Caco-2 (cell line): ENCODE measurements at regions not wholly inside any gene's neighbourhood (a gene's known extent, or its start where the extent isn't known, plus 50 kb on each side); places are given as distances from the start of the nearest gene placed in this dataset.

Experiments
- BruUV-seq: library from RNA; stranded (reverse); fragments of 400-500 nt; replicated peaks from 2 replicates; lab custom pipeline; 2021; lab: Mats Ljungman, UMichigan
- CTCF ChIA-PET: fragments of 300-600 bp; sonication (Branson Sonifier 250); formaldehyde crosslinking; loops from one replicate; lab custom pipeline; 2022; ENCODE audit warnings: antibody characterized with exemption; lab: Charles Lee
- POLR2A ChIA-PET: fragments of 300-600 bp; sonication (Branson Sonifier 250); formaldehyde crosslinking; loops from one replicate; lab custom pipeline; 2022; ENCODE audit warnings: antibody characterized with exemption; lab: Charles Lee
- DNase-seq, 2 experiments: peaks; one replicate each; pipeline versions ENCODE4 v3.0.0 to v3.0.0-alpha.2; 2020 to 2022
- H3K27me3 ChIP-seq: replicated peaks from 2 replicates; pipeline ENCODE4 v1.6.0; 2011; ENCODE audit warnings: low read length; ENCODE audit not compliant: control insufficient read depth, insufficient read depth
- H3K36me3 ChIP-seq: 2 replicates; pipeline ENCODE4 v1.5.1; 2011; ENCODE audit warnings: low read length; ENCODE audit not compliant: control insufficient read depth, insufficient read depth
- H3K4me1 ChIP-seq: fragments of 250-450 bp; sonication (Bioruptor Pico); 2 replicates; pipeline ENCODE4 v1.5.1; 2020; ENCODE audit warnings: mild to moderate bottlenecking
- H3K4me3 ChIP-seq: 2 replicates; pipeline ENCODE4 v1.5.1; 2011; ENCODE audit warnings: low read depth, mild to moderate bottlenecking, control low read depth, low read length
- H3K9me3 ChIP-seq: fragments of 250-450 bp; sonication (Bioruptor Pico); 2 replicates; pipeline ENCODE4 v1.5.1; 2020; ENCODE audit warnings: mild to moderate bottlenecking, moderate library complexity
- H3K27ac Mint-ChIP-seq: one replicate; pipeline ENCODE4 v1.8.0; 2022; ENCODE audit warnings: mixed read lengths; ENCODE audit not compliant: unreplicated experiment
- H3K27me3 Mint-ChIP-seq: one replicate; pipeline ENCODE4 v1.8.0; 2022; ENCODE audit warnings: mixed read lengths; ENCODE audit not compliant: insufficient read depth, unreplicated experiment
- H3K36me3 Mint-ChIP-seq: one replicate; pipeline ENCODE4 v1.8.0; 2022; ENCODE audit warnings: mild to moderate bottlenecking, mixed read lengths; ENCODE audit not compliant: insufficient read depth, unreplicated experiment
- H3K4me1 Mint-ChIP-seq: one replicate; pipeline ENCODE4 v1.8.0; 2022; ENCODE audit warnings: low read depth, mixed read lengths; ENCODE audit not compliant: unreplicated experiment
- H3K4me3 Mint-ChIP-seq: one replicate; pipeline ENCODE4 v1.8.0; 2022; ENCODE audit warnings: mild to moderate bottlenecking, moderate library complexity, mixed read lengths; ENCODE audit not compliant: unreplicated experiment
- H3K9me3 Mint-ChIP-seq: one replicate; pipeline ENCODE4 v1.8.0; 2022; ENCODE audit warnings: mixed read lengths; ENCODE audit not compliant: unreplicated experiment
- CTCF ChIP-seq, 2 experiments: fragments of 200-600 bp in 1 of 2; IDR thresholded peaks; 1 replicate in 1 of 2; 2 replicates in 1 of 2; pipeline versions ENCODE4 v1.5.1 to v1.8.0; 2011 to 2022; ENCODE audit warnings: antibody characterized with exemption in 1 of 2, control low read depth in 1 of 2, inconsistent platforms in 1 of 2, low read depth in 1 of 2, low read length in 1 of 2, mild to moderate bottlenecking in 1 of 2, moderate library complexity in 1 of 2; ENCODE audit not compliant: insufficient read depth in 1 of 2, severe bottlenecking in 1 of 2, unreplicated experiment in 1 of 2
- intact Hi-C: fragments of 100-400 bp; cut with micrococcal nuclease; formaldehyde crosslinking; loops from one replicate; pipeline ENCODE4 v1.10.0; 2022; ENCODE audit not compliant: unreplicated experiment

GRCh38 chr5:67380431-67380830, 183.8 kb upstream of the CD180 start:
- H3K4me3 ChIP-seq: no peak overlapping the region
- CTCF ChIA-PET: no interaction called here
- POLR2A ChIA-PET: no interaction called here
- no TSS peak for BruUV-seq
- H3K4me1 ChIP-seq: no peaks in the 10 kb centered on the region
- no peak overlapping the region for H3K4me3 Mint-ChIP-seq
- DNase-seq: no peak
- no peaks in the 10 kb centered on the region; the same call in 1 of the 2 replicates for H3K27me3 ChIP-seq
- H3K9me3 Mint-ChIP-seq: no peaks in the 10 kb centered on the region
- no peaks in the 10 kb centered on the region for H3K36me3 ChIP-seq
- H3K27me3 Mint-ChIP-seq: peaks cover 15% of the 10 kb centered on the region
- no peaks in the 10 kb centered on the region for H3K9me3 ChIP-seq
- TF ChIP-seq CTCF (IDR thresholded peaks at IDR 0.05; ENCODE audit: insufficient read depth in 1 of 2, low read depth in 1 of 2, low read length in 1 of 2, severe bottlenecking in 1 of 2, unreplicated experiment in 1 of 2): no peak
- intact Hi-C loops: no loop called here
- no peak overlapping the region for H3K27ac Mint-ChIP-seq
- H3K36me3 Mint-ChIP-seq: no peaks in the 10 kb centered on the region
- H3K4me1 Mint-ChIP-seq: no peaks in the 10 kb centered on the region

- CTCF ChIA-PET: no interaction called here
- H3K9me3 ChIP-seq: no peaks in the 10 kb centered on the region
- intact Hi-C loops: loop anchor here (10.0 kb wide), 1 partner anchor 135 kb away; no protein-coding TSS in a partner anchor
These were observed 183.2 kb upstream of the CD180 start for GRCh38 chr5:67379753-67380152.

GRCh38 chr5:67378256-67378655, 181.7 kb upstream of the CD180 start:
- Mint-ChIP-seq H3K36me3 (no peaks in the 10 kb centered on the region), H3K4me1 (no peaks in the 10 kb centered on the region), H3K27me3 (peaks cover 7% of the 10 kb centered on the region), H3K27ac (no peak overlapping the region), H3K9me3 (no peaks in the 10 kb centered on the region), H3K4me3 (no peak overlapping the region)
- POLR2A ChIA-PET: no interaction called here
- Histone ChIP-seq H3K4me1 (no peaks in the 10 kb centered on the region), H3K4me3 (no peak overlapping the region), H3K27me3 (no peaks in the 10 kb centered on the region; the same call in 1 of the 2 replicates), H3K36me3 (no peaks in the 10 kb centered on the region), H3K9me3 (no peaks in the 10 kb centered on the region)
- BruUV-seq: no TSS peak
- intact Hi-C loops: loop anchor here (10.0 kb wide), 1 partner anchor 133 kb away; no protein-coding TSS in a partner anchor
- CTCF ChIA-PET: no interaction called here
- TF ChIP-seq CTCF (IDR thresholded peaks at IDR 0.05; ENCODE audit: insufficient read depth in 1 of 2, low read depth in 1 of 2, low read length in 1 of 2, severe bottlenecking in 1 of 2, unreplicated experiment in 1 of 2): no peak
- DNase-seq: no peak

More at GRCh38 chr5:67379753-67380152, 183.2 kb upstream of the CD180 start:
- Histone ChIP-seq H3K4me1 (no peaks in the 10 kb centered on the region), H3K27me3 (no peaks in the 10 kb centered on the region; the same call in 1 of the 2 replicates), H3K36me3 (no peaks in the 10 kb centered on the region), H3K4me3 (no peak overlapping the region)
- H3K9me3 Mint-ChIP-seq: no peaks in the 10 kb centered on the region
- no peaks in the 10 kb centered on the region for H3K36me3 Mint-ChIP-seq
- H3K27me3 Mint-ChIP-seq: peaks cover 11% of the 10 kb centered on the region
- H3K4me3 Mint-ChIP-seq: no peak overlapping the region
- no peak for TF ChIP-seq CTCF (IDR thresholded peaks at IDR 0.05; ENCODE audit: insufficient read depth in 1 of 2, low read depth in 1 of 2, low read length in 1 of 2, severe bottlenecking in 1 of 2, unreplicated experiment in 1 of 2)
- H3K4me1 Mint-ChIP-seq: no peaks in the 10 kb centered on the region
- POLR2A ChIA-PET: no interaction called here
- BruUV-seq: no TSS peak
- no peak for DNase-seq
- no peak overlapping the region for H3K27ac Mint-ChIP-seq
